ENCODE measurements at regions not wholly inside any gene's neighbourhood (a gene's known extent, or its start where the extent isn't known, plus 50 kb on each side); places are given as distances from the start of the nearest gene placed in this dataset.
A peak's percentile ranks its signal among the peaks of the same experiment; 100 is the strongest.

DNA sequence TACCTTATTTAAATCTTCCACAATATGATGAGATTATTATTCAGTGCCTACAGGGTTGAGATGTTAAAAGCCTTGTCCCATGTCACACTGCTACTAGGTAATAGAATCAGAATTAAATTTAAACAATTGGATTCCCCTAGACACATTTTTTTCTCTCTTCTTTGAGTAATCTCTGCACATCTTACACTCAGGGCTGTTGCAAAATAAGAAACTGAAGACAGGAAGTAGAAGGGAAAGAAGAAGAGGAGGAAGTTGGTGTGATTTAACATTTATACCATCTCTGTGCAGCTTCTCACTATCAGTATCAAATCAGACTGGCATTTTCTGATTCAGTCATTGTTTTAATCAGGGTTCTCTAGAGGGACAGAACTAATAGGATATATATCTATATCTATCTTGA lies 677.6 kb downstream of the IRS1 start:
- Histone ChIP-seq H3K36me3 (ENCODE audit: control insufficient read depth, insufficient read depth, low read length) (no peaks in the 10 kb centered on the region), H3K4me1 (ENCODE audit: control insufficient read depth, insufficient read depth, low read length) (peaks cover 35% of the 10 kb centered on the region), H3K4me3 (ENCODE audit: low read depth in 2 of 2, low read length in 2 of 2) (no peak overlapping the region), H3K27me3 (ENCODE audit: control insufficient read depth, insufficient read depth, low read length) (no peaks in the 10 kb centered on the region), H3K27ac (ENCODE audit: low read length) (peak overlapping the region; percentile 96; the same call in 1 of the 2 replicates), H3K9me3 (ENCODE audit: control insufficient read depth, insufficient read depth, low read depth, low read length) (peaks cover 19% of the 10 kb centered on the region; the same call in 1 of the 2 replicates)
- ATAC-seq, result no peak
- intact Hi-C loops (cut with micrococcal nuclease; ENCODE audit: unreplicated experiment), result no loop called here
- in situ Hi-C loops (cut with HindIII; ENCODE audit: low pct_unique_long_range_greater_than_20kb, low sequenced_read_pairs), result no loop called here
- ChIA-PET CTCF (no interaction called here), POLR2A (no interaction called here)
- TF ChIP-seq TCF7L2 (IDR thresholded peaks at IDR 0.05; ENCODE audit: low read depth, low read length) (no peak), SIN3A (IDR thresholded peaks at IDR 0.05; ENCODE audit: borderline replicate concordance, insufficient read depth, low read depth, low read length) (no peak), POLR2AphosphoS5 (IDR thresholded peaks at IDR 0.05; ENCODE audit: low read depth, low read length) (no peak)
- TF ChIP-seq, protein P1, sequence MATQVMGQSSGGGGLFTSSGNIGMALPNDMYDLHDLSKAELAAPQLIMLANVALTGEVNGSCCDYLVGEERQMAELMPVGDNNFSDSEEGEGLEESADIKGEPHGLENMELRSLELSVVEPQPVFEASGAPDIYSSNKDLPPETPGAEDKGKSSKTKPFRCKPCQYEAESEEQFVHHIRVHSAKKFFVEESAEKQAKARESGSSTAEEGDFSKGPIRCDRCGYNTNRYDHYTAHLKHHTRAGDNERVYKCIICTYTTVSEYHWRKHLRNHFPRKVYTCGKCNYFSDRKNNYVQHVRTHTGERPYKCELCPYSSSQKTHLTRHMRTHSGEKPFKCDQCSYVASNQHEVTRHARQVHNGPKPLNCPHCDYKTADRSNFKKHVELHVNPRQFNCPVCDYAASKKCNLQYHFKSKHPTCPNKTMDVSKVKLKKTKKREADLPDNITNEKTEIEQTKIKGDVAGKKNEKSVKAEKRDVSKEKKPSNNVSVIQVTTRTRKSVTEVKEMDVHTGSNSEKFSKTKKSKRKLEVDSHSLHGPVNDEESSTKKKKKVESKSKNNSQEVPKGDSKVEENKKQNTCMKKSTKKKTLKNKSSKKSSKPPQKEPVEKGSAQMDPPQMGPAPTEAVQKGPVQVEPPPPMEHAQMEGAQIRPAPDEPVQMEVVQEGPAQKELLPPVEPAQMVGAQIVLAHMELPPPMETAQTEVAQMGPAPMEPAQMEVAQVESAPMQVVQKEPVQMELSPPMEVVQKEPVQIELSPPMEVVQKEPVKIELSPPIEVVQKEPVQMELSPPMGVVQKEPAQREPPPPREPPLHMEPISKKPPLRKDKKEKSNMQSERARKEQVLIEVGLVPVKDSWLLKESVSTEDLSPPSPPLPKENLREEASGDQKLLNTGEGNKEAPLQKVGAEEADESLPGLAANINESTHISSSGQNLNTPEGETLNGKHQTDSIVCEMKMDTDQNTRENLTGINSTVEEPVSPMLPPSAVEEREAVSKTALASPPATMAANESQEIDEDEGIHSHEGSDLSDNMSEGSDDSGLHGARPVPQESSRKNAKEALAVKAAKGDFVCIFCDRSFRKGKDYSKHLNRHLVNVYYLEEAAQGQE (IDR thresholded peaks at IDR 0.05; ENCODE audit: insufficient read depth in 1 of 2, low read depth in 2 of 2, low read length in 1 of 2), result no peak
- TF ChIP-seq, protein P2, sequence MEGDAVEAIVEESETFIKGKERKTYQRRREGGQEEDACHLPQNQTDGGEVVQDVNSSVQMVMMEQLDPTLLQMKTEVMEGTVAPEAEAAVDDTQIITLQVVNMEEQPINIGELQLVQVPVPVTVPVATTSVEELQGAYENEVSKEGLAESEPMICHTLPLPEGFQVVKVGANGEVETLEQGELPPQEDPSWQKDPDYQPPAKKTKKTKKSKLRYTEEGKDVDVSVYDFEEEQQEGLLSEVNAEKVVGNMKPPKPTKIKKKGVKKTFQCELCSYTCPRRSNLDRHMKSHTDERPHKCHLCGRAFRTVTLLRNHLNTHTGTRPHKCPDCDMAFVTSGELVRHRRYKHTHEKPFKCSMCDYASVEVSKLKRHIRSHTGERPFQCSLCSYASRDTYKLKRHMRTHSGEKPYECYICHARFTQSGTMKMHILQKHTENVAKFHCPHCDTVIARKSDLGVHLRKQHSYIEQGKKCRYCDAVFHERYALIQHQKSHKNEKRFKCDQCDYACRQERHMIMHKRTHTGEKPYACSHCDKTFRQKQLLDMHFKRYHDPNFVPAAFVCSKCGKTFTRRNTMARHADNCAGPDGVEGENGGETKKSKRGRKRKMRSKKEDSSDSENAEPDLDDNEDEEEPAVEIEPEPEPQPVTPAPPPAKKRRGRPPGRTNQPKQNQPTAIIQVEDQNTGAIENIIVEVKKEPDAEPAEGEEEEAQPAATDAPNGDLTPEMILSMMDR (IDR thresholded peaks at IDR 0.05), result no peak
- no TSS peak for BruUV-seq (replicated peaks)
- DNase-seq (ENCODE audit: low read depth, low spot score), result no peak

DNA sequence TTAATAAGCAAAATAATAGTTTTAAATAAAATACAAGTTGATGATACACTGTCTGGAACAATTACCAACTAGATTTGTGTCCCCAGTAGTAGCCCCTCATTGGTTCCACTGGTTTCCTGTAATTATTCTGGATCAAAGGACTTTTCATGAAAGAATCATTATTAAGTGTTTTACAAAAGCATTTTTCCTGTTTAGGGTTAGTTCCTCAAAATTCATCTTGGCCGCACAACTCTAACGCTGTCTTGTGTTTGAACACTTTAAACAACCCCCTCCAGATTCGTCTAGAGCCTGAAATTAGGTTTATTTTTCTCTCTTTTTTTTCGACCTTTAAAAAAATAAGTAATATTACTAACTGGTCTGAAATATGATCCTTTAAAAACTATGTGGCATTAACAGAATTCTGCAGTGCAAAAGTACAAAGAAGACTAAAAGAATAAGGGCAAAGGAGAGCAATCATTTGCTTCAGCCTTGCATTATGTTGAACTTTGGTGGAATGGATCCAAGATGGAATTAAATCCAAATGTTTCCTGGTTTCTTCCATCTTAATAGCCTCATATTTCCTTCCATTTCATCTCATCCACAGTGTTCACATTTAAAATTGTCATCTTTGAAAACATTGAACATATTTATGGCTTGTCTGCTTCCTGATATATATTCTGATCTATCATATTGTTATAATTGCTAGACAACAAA lies 678.4 kb downstream of the IRS1 start:
- H3K27me3 ChIP-seq (ENCODE audit: control insufficient read depth, insufficient read depth, low read length), result no peaks in the 10 kb centered on the region
- in situ Hi-C loops (cut with HindIII; ENCODE audit: low pct_unique_long_range_greater_than_20kb, low sequenced_read_pairs) (no loop called here), intact Hi-C loops (cut with micrococcal nuclease; ENCODE audit: unreplicated experiment) (no loop called here)
- ATAC-seq (no peak), DNase-seq (ENCODE audit: low read depth, low spot score) (no peak)
- peak overlapping the region; percentile 96 for H3K27ac ChIP-seq (ENCODE audit: low read length)
- H3K4me1 ChIP-seq (ENCODE audit: control insufficient read depth, insufficient read depth, low read length), result peaks cover 38% of the 10 kb centered on the region
- H3K36me3 ChIP-seq (ENCODE audit: control insufficient read depth, insufficient read depth, low read length), result no peaks in the 10 kb centered on the region
- peaks cover 20% of the 10 kb centered on the region; the same call in 1 of the 2 replicates for H3K9me3 ChIP-seq (ENCODE audit: control insufficient read depth, insufficient read depth, low read depth, low read length)
- CTCF ChIA-PET, result interaction anchor here (0.6 kb wide), 1 partner anchor 682 kb away, joined by 3 read pairs; no protein-coding TSS in a partner anchor
- H3K4me3 ChIP-seq (ENCODE audit: low read depth in 2 of 2, low read length in 2 of 2), result no peak overlapping the region
- no peak for TF ChIP-seq POLR2AphosphoS5 (IDR thresholded peaks at IDR 0.05; ENCODE audit: low read depth, low read length)
- POLR2A ChIA-PET, result no interaction called here
- BruUV-seq (replicated peaks), result no TSS peak

All from Panc1 (cell line).